Choroid plexus epithelial cell (primary cell): ENCODE measurements at regions not wholly inside any gene's neighbourhood (a gene's known extent, or its start where the extent isn't known, plus 50 kb on each side); places are given as distances from the start of the nearest gene placed in this dataset.
"Not testable (repeated sequence)": the region's sequence is repeated elsewhere in the genome, so short reads cannot be mapped to it uniquely, and the experiment has no call there.

ENCODE experiments used
- DNase-seq: peaks from one replicate; pipeline ENCODE4 v3.0.0-alpha.2; 2010; ENCODE audit warnings: low read depth
- H3K4me3 ChIP-seq: 2 replicates; pipeline ENCODE4 v1.5.1; 2011; ENCODE audit warnings: low read depth, mild to moderate bottlenecking, control low read depth, low read length, moderate library complexity
- CTCF ChIP-seq: conservative IDR thresholded peaks from 2 replicates; pipeline ENCODE4 v1.5.1; 2011; ENCODE audit warnings: low read depth, mild to moderate bottlenecking, control low read depth, inconsistent platforms, low read length, moderate library complexity

- DNase-seq = no peak
- no peak for TF ChIP-seq CTCF
- H3K4me3 ChIP-seq = no peak overlapping the region
Measured at GRCh38 chrX:144768540-144768939, 478.8 kb upstream of the SPANXN1 start.

GRCh38 chrX:144783528-144783927 lies 463.8 kb upstream of the SPANXN1 start:
- not testable (repeated sequence) for DNase-seq, H3K4me3 ChIP-seq

GRCh38 chrX:144790148-144790547 lies 457.2 kb upstream of the SPANXN1 start:
- no peak overlapping the region for H3K4me3 ChIP-seq
- TF ChIP-seq CTCF = no peak
- no peak for DNase-seq

GRCh38 chrX:144791298-144791697 lies 456.0 kb upstream of the SPANXN1 start:
- no peak overlapping the region for H3K4me3 ChIP-seq
- TF ChIP-seq CTCF = no peak
- DNase-seq = no peak

- no peak for TF ChIP-seq CTCF
- DNase-seq = no peak
- no peak overlapping the region for H3K4me3 ChIP-seq
Measured at GRCh38 chrX:144798972-144799371, 448.3 kb upstream of the SPANXN1 start.

- DNase-seq = no peak
- H3K4me3 ChIP-seq = no peak overlapping the region
- TF ChIP-seq CTCF = no peak
Measured at GRCh38 chrX:144801786-144802185, 445.5 kb upstream of the SPANXN1 start.

- H3K4me3 ChIP-seq = no peak overlapping the region
- DNase-seq = no peak
- no peak for TF ChIP-seq CTCF
Measured at GRCh38 chrX:144809025-144809424, 438.3 kb upstream of the SPANXN1 start.

- H3K4me3 ChIP-seq = no peak overlapping the region
- TF ChIP-seq CTCF = no peak
- DNase-seq = no peak
Measured at GRCh38 chrX:144810539-144810938, 436.8 kb upstream of the SPANXN1 start.
